GM12864 (cell line): ENCODE measurements at regions not wholly inside any gene's neighbourhood (a gene's known extent, or its start where the extent isn't known, plus 50 kb on each side); places are given as distances from the start of the nearest gene placed in this dataset.
"Not testable (repeated sequence)": the region's sequence is repeated elsewhere in the genome, so short reads cannot be mapped to it uniquely, and the experiment has no call there.

Source experiments
- DNase-seq: peaks from one replicate; pipeline ENCODE4 v3.0.0-alpha.2; 2011; ENCODE audit warnings: low read depth
- H3K4me3 ChIP-seq: 2 replicates; pipeline ENCODE4 v1.5.1; 2011; ENCODE audit warnings: mild to moderate bottlenecking, low read depth, low read length, control low read depth
- CTCF ChIP-seq: IDR thresholded peaks from 2 replicates; pipeline ENCODE4 v1.5.1; 2011; ENCODE audit warnings: low read depth, mild to moderate bottlenecking, moderate library complexity, low read length, control low read depth, inconsistent platforms; ENCODE audit errors: missing control alignments

GRCh38 chr3:127081001-127081720 lies 98.2 kb downstream of the PLXNA1 start:
- TF ChIP-seq CTCF, result no peak
- DNase-seq, result no peak
- H3K4me3 ChIP-seq, result no peak overlapping the region

GRCh38 chr3:127082066-127082465 lies 99.2 kb downstream of the PLXNA1 start:
- no peak overlapping the region for H3K4me3 ChIP-seq
- TF ChIP-seq CTCF, result no peak
- DNase-seq, result no peak

GRCh38 chr3:127083778-127084397 lies 101.0 kb downstream of the PLXNA1 start:
- no peak overlapping the region for H3K4me3 ChIP-seq
- TF ChIP-seq CTCF, result no peak
- DNase-seq, result no peak

GRCh38 chr3:127084401-127084990 lies 101.6 kb downstream of the PLXNA1 start:
- no peak overlapping the region for H3K4me3 ChIP-seq
- no peak for TF ChIP-seq CTCF
- DNase-seq, result no peak

GRCh38 chr3:127085576-127085975 lies 102.7 kb downstream of the PLXNA1 start:
- no peak for DNase-seq
- H3K4me3 ChIP-seq, result no peak overlapping the region
- TF ChIP-seq CTCF, result no peak

GRCh38 chr3:127086591-127086990 lies 103.7 kb downstream of the PLXNA1 start:
- not testable (repeated sequence) for DNase-seq, H3K4me3 ChIP-seq

- H3K4me3 ChIP-seq, result no peak overlapping the region
- TF ChIP-seq CTCF, result no peak
- DNase-seq, result no peak
Observed at GRCh38 chr3:127087441-127087840, 104.5 kb downstream of the PLXNA1 start.
